ENCODE measurements at regions not wholly inside any gene's neighbourhood (a gene's known extent, or its start where the extent isn't known, plus 50 kb on each side); places are given as distances from the start of the nearest gene placed in this dataset.

GRCh38 chr10:130481076-130481930 is 345.1 kb downstream of the GLRX3 start:
- TF ChIP-seq GATA2 (IDR thresholded peaks at IDR 0.05; ENCODE audit: low read depth, low read length) (no peak), GATA3 (IDR thresholded peaks at IDR 0.05; ENCODE audit: low read depth, low read length) (no peak)

Data from SH-SY5Y (cell line).